Colon (tissue), 2 donors: ENCODE measurements at regions not wholly inside any gene's neighbourhood (a gene's known extent, or its start where the extent isn't known, plus 50 kb on each side); places are given as distances from the start of the nearest gene placed in this dataset.

ENCODE experiments used
- FAIRE-seq: peaks from 2 replicates; lab custom pipeline; 2012; peaks lifted over from hg19 to GRCh38; lab: Jason Lieb, UNC
- donor health status: control.
- donor health status: control.

GRCh38 chr11:32318071-32319055, 117.0 kb downstream of the WT1 start:
- FAIRE-seq = no peak

GRCh38 chr11:32323814-32324130, 111.6 kb downstream of the WT1 start:
- FAIRE-seq = no peak

- no peak for FAIRE-seq
These were observed 110.2 kb downstream of the WT1 start for GRCh38 chr11:32325187-32325586.

- FAIRE-seq = no peak
These were observed 109.6 kb downstream of the WT1 start for GRCh38 chr11:32325725-32326124.

GRCh38 chr11:32326522-32326921, 108.8 kb downstream of the WT1 start:
- FAIRE-seq = no peak

GRCh38 chr11:32328392-32328791, 106.9 kb downstream of the WT1 start:
- no peak for FAIRE-seq

GRCh38 chr11:32331098-32331497, 104.2 kb downstream of the WT1 start:
- FAIRE-seq = no peak

- no peak for FAIRE-seq
These were observed 103.5 kb downstream of the WT1 start for GRCh38 chr11:32331792-32332191.

- no peak for FAIRE-seq
These were observed 102.4 kb downstream of the WT1 start for GRCh38 chr11:32332990-32333319.

- no peak for FAIRE-seq
These were observed 101.9 kb downstream of the WT1 start for GRCh38 chr11:32333320-32333991.

GRCh38 chr11:32334822-32335221, 100.5 kb downstream of the WT1 start:
- no peak for FAIRE-seq
